ENCODE measurements at regions not wholly inside any gene's neighbourhood (a gene's known extent, or its start where the extent isn't known, plus 50 kb on each side); places are given as distances from the start of the nearest gene placed in this dataset.

DNA sequence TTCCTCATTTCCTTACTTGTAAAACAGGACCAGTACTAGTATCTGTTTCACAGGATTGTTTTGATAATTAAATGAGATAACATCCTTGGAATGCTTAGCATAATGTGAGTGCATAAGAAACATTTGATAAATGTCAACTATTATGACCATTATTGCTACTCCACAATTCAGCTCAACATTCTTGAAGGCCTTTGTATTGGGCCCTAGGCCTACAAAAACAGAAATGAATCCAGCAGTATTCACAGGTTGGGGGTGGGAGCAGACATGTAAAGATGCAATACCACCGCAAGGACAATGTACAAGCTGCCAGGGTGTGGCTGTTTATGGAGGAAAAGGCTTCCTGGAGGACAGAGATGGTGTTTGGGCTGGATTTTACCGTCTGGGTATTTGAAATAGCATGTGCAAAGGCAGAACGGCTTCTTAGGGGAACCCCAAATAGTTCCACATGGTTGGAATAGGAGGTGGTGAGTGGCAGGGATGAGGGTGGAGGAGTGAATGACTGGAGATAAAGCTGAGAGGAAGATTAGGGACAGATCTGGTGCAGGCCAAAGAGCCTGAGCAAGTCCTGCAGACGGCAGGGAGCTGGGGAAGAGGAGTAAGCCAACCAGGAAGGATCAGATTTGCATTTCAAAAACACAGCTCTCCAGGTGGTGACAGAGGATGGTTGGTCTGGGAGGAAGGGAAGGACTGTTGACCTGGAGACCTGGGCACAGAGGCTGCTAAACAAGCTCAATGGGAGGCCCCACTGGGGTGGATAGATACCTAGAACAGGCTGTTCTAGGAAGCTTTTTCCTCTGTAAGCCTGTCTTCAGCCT is 57.0 kb upstream of the EPB41L1 start:
- TF ChIP-seq CTCF (IDR thresholded peaks at IDR 0.05; ENCODE audit: poor library complexity, severe bottlenecking) (no peak), EP300 (conservative IDR thresholded peaks at IDR 0.05; ENCODE audit: poor library complexity, severe bottlenecking) (no peak), RAD21 (conservative IDR thresholded peaks at IDR 0.05) (no peak), POLR2AphosphoS5 (IDR thresholded peaks at IDR 0.05) (no peak), MXI1 (conservative IDR thresholded peaks at IDR 0.05; ENCODE audit: poor library complexity, severe bottlenecking) (no peak), EZH2 (IDR thresholded peaks at IDR 0.05; ENCODE audit: borderline replicate concordance, insufficient read depth, low read length, poor library complexity, severe bottlenecking) (no peak), SMC3 (conservative IDR thresholded peaks at IDR 0.05; ENCODE audit: poor library complexity) (no peak), TAF1 (IDR thresholded peaks at IDR 0.05; ENCODE audit: low read depth) (no peak)
- TF ChIP-seq, protein P1, sequence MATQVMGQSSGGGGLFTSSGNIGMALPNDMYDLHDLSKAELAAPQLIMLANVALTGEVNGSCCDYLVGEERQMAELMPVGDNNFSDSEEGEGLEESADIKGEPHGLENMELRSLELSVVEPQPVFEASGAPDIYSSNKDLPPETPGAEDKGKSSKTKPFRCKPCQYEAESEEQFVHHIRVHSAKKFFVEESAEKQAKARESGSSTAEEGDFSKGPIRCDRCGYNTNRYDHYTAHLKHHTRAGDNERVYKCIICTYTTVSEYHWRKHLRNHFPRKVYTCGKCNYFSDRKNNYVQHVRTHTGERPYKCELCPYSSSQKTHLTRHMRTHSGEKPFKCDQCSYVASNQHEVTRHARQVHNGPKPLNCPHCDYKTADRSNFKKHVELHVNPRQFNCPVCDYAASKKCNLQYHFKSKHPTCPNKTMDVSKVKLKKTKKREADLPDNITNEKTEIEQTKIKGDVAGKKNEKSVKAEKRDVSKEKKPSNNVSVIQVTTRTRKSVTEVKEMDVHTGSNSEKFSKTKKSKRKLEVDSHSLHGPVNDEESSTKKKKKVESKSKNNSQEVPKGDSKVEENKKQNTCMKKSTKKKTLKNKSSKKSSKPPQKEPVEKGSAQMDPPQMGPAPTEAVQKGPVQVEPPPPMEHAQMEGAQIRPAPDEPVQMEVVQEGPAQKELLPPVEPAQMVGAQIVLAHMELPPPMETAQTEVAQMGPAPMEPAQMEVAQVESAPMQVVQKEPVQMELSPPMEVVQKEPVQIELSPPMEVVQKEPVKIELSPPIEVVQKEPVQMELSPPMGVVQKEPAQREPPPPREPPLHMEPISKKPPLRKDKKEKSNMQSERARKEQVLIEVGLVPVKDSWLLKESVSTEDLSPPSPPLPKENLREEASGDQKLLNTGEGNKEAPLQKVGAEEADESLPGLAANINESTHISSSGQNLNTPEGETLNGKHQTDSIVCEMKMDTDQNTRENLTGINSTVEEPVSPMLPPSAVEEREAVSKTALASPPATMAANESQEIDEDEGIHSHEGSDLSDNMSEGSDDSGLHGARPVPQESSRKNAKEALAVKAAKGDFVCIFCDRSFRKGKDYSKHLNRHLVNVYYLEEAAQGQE (IDR thresholded peaks at IDR 0.05; ENCODE audit: borderline replicate concordance), result no peak

All from neural cell (in vitro differentiated cells).